ENCODE measurements at regions not wholly inside any gene's neighbourhood (a gene's known extent, or its start where the extent isn't known, plus 50 kb on each side); places are given as distances from the start of the nearest gene placed in this dataset.
A peak's percentile ranks its signal among the peaks of the same experiment; 100 is the strongest.

DNA sequence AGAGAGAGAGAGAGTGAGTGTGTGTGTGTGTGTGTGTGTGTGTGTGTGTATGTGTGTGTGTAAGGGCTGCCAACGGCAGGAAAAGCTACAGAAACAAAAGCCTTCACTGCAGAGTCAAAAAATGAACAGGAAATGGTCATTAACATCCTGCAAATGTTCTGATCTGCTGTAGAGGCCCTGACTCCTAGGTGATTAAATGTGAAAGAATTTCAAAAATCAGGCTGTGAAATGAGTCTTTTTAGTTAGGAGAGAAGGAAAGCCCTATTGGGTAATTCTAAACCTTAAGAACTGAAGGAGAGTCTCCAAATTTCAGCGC is 166.5 kb upstream of the MYLIP start:
- no peak overlapping the region for H3K4me3 ChIP-seq
- no peaks in the 10 kb centered on the region for H3K27me3 ChIP-seq
- DNase-seq, result peak in 1 of 2 donors; percentile 39
- H3K9me3 ChIP-seq, result no peaks in the 10 kb centered on the region
- no peaks in the 10 kb centered on the region for H3K4me1 ChIP-seq
- H3K36me3 ChIP-seq, result no peaks in the 10 kb centered on the region
- 42 to 58% (median 48%) methylated on average over 2 of the region's 2 CpGs for WGBS, 5 donors
- no peak for TF ChIP-seq POLR2AphosphoS5 (IDR thresholded peaks at IDR 0.05)
- intact Hi-C loops (cut with DNase I; ENCODE audit: low total_unique reads), result no loop called here
- H3K27ac ChIP-seq, result no peak overlapping the region

DNA sequence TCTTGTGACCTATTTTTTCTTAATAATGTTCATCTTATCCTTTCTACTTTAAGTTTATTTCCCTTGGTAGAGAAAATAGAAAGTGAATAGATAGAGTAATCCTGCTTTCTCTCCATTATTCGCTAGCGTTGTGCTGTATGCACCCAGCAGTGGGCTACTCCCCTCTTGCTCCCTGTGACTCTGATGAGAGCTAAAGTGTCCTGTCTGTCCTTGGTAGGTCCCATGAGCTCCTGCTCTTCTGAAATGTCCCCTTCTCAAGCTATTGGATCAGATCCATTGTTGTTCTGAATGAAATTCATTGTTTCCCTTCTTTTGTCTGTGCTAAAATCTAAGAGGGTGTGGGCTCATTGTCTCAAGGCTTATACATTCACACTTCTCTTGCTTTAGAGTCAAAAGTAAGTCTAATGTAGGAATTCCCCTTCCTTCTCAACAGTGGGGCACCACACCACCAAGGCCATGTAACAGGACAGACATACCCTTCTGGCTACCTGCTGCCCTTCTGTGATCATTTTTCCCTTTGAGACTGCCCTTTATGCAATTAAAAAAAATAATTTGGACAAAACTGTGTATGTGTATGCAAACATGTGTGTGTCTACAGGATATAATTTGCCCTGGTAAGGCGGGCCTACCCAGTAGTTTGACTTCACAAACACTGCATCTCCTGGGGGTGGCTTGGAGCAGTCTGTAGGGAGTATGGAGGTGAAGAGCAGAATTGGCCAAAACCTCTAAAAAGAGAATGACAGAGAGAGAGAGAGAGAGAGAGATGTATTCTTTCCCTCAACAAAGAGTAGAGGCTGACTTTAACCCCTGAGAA is 167.0 kb upstream of the MYLIP start:
- H3K4me1 ChIP-seq, result peaks cover 0 to 3% (median 0%) of the 10 kb centered on the region in 4 donors
- intact Hi-C loops (cut with DNase I; ENCODE audit: low total_unique reads), result no loop called here
- no peaks in the 10 kb centered on the region for H3K9me3 ChIP-seq
- no peaks in the 10 kb centered on the region for H3K36me3 ChIP-seq
- H3K27ac ChIP-seq, result no peak overlapping the region
- no peak for DNase-seq
- no peak overlapping the region for H3K4me3 ChIP-seq
- no peaks in the 10 kb centered on the region for H3K27me3 ChIP-seq
- TF ChIP-seq, protein P1, sequence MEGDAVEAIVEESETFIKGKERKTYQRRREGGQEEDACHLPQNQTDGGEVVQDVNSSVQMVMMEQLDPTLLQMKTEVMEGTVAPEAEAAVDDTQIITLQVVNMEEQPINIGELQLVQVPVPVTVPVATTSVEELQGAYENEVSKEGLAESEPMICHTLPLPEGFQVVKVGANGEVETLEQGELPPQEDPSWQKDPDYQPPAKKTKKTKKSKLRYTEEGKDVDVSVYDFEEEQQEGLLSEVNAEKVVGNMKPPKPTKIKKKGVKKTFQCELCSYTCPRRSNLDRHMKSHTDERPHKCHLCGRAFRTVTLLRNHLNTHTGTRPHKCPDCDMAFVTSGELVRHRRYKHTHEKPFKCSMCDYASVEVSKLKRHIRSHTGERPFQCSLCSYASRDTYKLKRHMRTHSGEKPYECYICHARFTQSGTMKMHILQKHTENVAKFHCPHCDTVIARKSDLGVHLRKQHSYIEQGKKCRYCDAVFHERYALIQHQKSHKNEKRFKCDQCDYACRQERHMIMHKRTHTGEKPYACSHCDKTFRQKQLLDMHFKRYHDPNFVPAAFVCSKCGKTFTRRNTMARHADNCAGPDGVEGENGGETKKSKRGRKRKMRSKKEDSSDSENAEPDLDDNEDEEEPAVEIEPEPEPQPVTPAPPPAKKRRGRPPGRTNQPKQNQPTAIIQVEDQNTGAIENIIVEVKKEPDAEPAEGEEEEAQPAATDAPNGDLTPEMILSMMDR (IDR thresholded peaks at IDR 0.05), result no peak
- TF ChIP-seq POLR2A (IDR thresholded peaks at IDR 0.05) (no peak), POLR2AphosphoS5 (IDR thresholded peaks at IDR 0.05) (no peak), EP300 (IDR thresholded peaks at IDR 0.05) (no peak)
- WGBS, 5 donors, result 90 to 95% (median 92%) methylated on average over 3 of the region's 3 CpGs

DNA sequence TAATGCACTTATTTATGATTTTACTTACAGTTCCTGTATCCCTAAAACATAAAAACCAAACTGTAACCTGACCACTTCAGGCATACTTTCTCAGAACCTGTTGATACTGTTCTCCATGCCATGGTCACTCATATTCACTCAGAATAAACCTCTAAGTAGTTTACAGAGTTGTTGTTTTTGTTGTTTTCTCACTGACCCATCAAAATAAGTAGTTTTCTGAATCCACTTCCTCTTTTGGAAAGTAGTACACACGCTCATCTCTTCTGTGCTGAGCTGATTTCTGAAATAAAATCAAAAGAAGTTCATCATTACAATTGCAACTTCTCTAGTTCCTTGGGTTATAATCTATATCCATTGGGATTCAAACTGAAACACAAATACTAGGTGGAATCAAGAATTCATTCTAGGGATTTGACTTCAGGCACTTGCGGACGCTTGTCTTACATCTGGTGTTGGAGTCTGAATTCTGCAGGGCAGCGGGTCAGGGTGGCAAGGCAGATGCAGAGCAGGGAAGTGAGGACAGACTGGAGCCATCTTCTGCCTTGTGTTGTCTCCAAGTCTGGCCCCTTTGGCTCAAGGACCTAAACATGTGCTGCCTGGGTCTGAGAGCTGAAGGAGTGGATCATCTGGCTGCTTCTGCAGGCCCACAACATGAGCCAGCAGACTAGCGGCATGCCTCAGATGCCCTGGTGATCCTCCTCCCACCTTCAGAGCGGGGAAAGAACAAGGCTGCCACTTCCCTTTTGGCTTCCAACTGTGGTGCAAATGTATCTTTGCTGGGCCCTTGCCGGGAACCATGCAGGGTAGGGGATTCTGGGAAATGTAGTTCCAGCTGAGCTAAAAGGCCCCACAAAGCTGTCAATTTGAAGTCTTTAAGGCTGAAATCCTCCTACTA is 167.9 kb upstream of the MYLIP start:
- no peak overlapping the region for H3K4me3 ChIP-seq
- 69 to 80% (median 78%) methylated on average over 7 of the region's 7 CpGs for WGBS, 5 donors
- DNase-seq, result no peak
- intact Hi-C loops (cut with DNase I; ENCODE audit: low total_unique reads), result no loop called here
- H3K4me1 ChIP-seq, result peaks cover 0 to 12% (median 5%) of the 10 kb centered on the region in 4 donors
- no peaks in the 10 kb centered on the region for H3K36me3 ChIP-seq
- no peaks in the 10 kb centered on the region for H3K9me3 ChIP-seq
- H3K27me3 ChIP-seq, result no peaks in the 10 kb centered on the region
- TF ChIP-seq POLR2A (IDR thresholded peaks at IDR 0.05) (no peak), POLR2AphosphoS5 (IDR thresholded peaks at IDR 0.05) (no peak), EP300 (IDR thresholded peaks at IDR 0.05) (no peak)
- TF ChIP-seq, protein P1 (IDR thresholded peaks at IDR 0.05), result no peak
- H3K27ac ChIP-seq, result no peak overlapping the region

DNA sequence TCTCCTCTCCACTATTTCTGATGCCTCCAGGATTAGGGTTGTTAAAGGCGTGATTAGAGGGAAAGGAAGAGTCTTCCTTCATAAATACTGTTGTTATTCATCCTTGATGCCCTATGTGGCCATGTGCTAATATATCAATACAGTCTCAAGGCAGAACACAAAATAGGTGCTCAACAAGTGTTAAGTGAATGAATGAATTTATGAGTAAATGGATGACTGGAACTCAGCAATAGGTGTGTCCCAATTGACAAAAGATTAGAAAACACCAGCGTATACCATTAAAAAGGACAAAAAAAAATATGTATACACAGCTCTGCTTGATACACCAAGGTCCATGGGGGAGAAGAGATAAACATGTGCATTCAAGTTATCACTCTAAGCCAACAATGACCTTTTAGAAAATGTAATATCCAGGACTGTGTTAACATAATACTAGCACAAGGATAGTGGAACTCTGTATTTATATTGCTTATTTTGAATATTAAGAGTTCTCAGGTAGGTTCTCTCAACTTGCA is 171.2 kb upstream of the MYLIP start:
- Histone ChIP-seq H3K36me3 (no peaks in the 10 kb centered on the region), H3K4me1 (peaks cover 4 to 19% (median 13%) of the 10 kb centered on the region in 4 donors), H3K27ac (no peak overlapping the region), H3K9me3 (no peaks in the 10 kb centered on the region), H3K27me3 (no peaks in the 10 kb centered on the region), H3K4me3 (no peak overlapping the region)
- intact Hi-C loops (cut with DNase I; ENCODE audit: low total_unique reads), result no loop called here
- WGBS, 5 donors, result 63 to 83% (median 77%) methylated on average over 2 of the region's 2 CpGs
- DNase-seq, result no peak
- TF ChIP-seq POLR2A (IDR thresholded peaks at IDR 0.05) (no peak), EP300 (IDR thresholded peaks at IDR 0.05) (no peak), POLR2AphosphoS5 (IDR thresholded peaks at IDR 0.05) (no peak)
- TF ChIP-seq, protein P1 (IDR thresholded peaks at IDR 0.05), result no peak

Measured in stomach (tissue), 8 donors.